ENCODE measurements at regions not wholly inside any gene's neighbourhood (a gene's known extent, or its start where the extent isn't known, plus 50 kb on each side); places are given as distances from the start of the nearest gene placed in this dataset.

DNA sequence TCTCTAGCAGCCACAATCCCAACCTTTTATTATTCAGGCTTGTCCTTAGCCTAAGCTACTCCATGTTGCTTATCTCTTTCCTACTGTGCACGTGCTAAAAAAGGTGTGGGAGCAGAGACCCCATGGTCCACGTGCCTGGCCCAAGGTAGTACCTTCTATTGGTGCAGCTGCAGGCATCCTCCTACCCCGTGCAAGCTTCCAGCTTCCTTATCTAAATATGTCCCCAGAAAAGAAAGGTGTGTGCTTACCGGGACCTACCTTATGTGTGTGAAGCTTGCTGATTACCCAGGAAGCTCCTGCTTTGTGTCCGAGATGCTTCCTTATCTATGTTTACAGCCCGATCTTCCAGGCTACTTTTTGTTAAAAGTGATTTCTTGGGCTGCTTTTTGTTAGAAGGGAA is 2382.4 kb downstream of the PCDH9 start:
- Histone ChIP-seq H2BK12ac (ENCODE audit: low read length) (no peak overlapping the region), H3K27me3 (ENCODE audit: insufficient read depth, low read length) (no peaks in the 10 kb centered on the region), H3K36me3 (ENCODE audit: control insufficient read depth in 1 of 2, insufficient read depth in 2 of 2, low read length in 2 of 2) (no peaks in the 10 kb centered on the region), H3K9me3 (ENCODE audit: insufficient read depth, low read depth, low read length) (no peaks in the 10 kb centered on the region), H3K79me1 (ENCODE audit: low read length) (peaks cover 2% of the 10 kb centered on the region), H3K4me2 (ENCODE audit: low read length) (no peak overlapping the region), H2AFZ (ENCODE audit: insufficient read depth, low read length, poor library complexity) (peak overlapping the region; percentile 17), H3K18ac (ENCODE audit: low read length) (no peak overlapping the region), H3K4me1 (ENCODE audit: control insufficient read depth in 1 of 2, insufficient read depth in 2 of 2, low read length in 2 of 2) (no peaks in the 10 kb centered on the region), H3K23ac (ENCODE audit: low read length) (no peak overlapping the region), H3K4ac (ENCODE audit: low read depth, low read length) (no peak overlapping the region), H2BK5ac (ENCODE audit: low read depth, low read length, poor library complexity) (no peak overlapping the region), H2BK120ac (ENCODE audit: insufficient read depth, low read length, poor library complexity) (no peak overlapping the region), H4K8ac (ENCODE audit: low read depth, low read length) (peak overlapping the region; percentile 8), H3K4me3 (ENCODE audit: low read depth, low read length) (no peak overlapping the region), H3K14ac (ENCODE audit: low read length) (no peak overlapping the region), H4K12ac (ENCODE audit: low read depth, low read length) (no peak overlapping the region), H3K9ac (ENCODE audit: low read length) (no peak overlapping the region), H2AK5ac (ENCODE audit: low read length) (no peak overlapping the region), H3K79me2 (ENCODE audit: control insufficient read depth, insufficient read depth, low read length, poor library complexity) (no peaks in the 10 kb centered on the region), H3K27ac (ENCODE audit: low read depth, low read length) (no peak overlapping the region), H4K91ac (ENCODE audit: low read depth, low read length) (no peak overlapping the region)
- WGBS (ENCODE audit: extremely low coverage, insufficient coverage, insufficient read length), result no CpG with 5 or more reads among the region's 6 CpGs
- DNase-seq, result no peak

DNA sequence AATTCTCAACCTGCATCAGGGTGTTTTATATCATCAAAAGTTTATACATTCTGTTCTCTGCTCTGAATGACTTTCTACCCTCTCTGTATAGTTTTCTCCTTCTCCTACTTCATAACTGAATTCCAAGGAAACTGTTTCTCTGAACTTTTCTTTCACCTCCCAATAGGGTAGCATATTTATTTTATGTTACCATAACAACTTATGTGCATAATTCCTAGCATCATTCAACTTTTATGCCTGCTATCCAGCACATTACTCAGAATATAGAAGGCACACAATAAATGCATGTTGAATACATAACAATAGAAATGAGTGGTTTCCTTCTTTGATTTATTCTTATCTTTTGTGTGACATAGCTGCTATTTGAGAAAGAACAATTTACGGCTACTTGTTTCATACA is 2385.0 kb downstream of the PCDH9 start:
- H3K4ac ChIP-seq (ENCODE audit: low read depth, low read length), result no peak overlapping the region
- no peak overlapping the region for H3K4me2 ChIP-seq (ENCODE audit: low read length)
- no peak overlapping the region for H3K14ac ChIP-seq (ENCODE audit: low read length)
- WGBS (ENCODE audit: extremely low coverage, insufficient coverage, insufficient read length), result no CpG with 5 or more reads among the region's 1 CpG
- H3K23ac ChIP-seq (ENCODE audit: low read length), result no peak overlapping the region
- H3K9me3 ChIP-seq (ENCODE audit: insufficient read depth, low read depth, low read length), result no peaks in the 10 kb centered on the region
- H4K8ac ChIP-seq (ENCODE audit: low read depth, low read length), result no peak overlapping the region
- H2AK5ac ChIP-seq (ENCODE audit: low read length), result no peak overlapping the region
- H3K79me1 ChIP-seq (ENCODE audit: low read length), result no peaks in the 10 kb centered on the region
- H3K79me2 ChIP-seq (ENCODE audit: control insufficient read depth, insufficient read depth, low read length, poor library complexity), result no peaks in the 10 kb centered on the region
- no peak overlapping the region for H4K12ac ChIP-seq (ENCODE audit: low read depth, low read length)
- H2BK12ac ChIP-seq (ENCODE audit: low read length), result no peak overlapping the region
- no peaks in the 10 kb centered on the region for H3K36me3 ChIP-seq (ENCODE audit: control insufficient read depth in 1 of 2, insufficient read depth in 2 of 2, low read length in 2 of 2)
- no peak overlapping the region for H4K91ac ChIP-seq (ENCODE audit: low read depth, low read length)
- H2BK120ac ChIP-seq (ENCODE audit: insufficient read depth, low read length, poor library complexity), result no peak overlapping the region
- H3K4me1 ChIP-seq (ENCODE audit: control insufficient read depth in 1 of 2, insufficient read depth in 2 of 2, low read length in 2 of 2), result no peaks in the 10 kb centered on the region
- H3K18ac ChIP-seq (ENCODE audit: low read length), result no peak overlapping the region
- H3K9ac ChIP-seq (ENCODE audit: low read length), result no peak overlapping the region
- H3K27ac ChIP-seq (ENCODE audit: low read depth, low read length), result no peak overlapping the region
- H2BK5ac ChIP-seq (ENCODE audit: low read depth, low read length, poor library complexity), result no peak overlapping the region
- H3K27me3 ChIP-seq (ENCODE audit: insufficient read depth, low read length), result no peaks in the 10 kb centered on the region
- no peak overlapping the region for H3K4me3 ChIP-seq (ENCODE audit: low read depth, low read length)
- no peak for DNase-seq
- no peak overlapping the region for H2AFZ ChIP-seq (ENCODE audit: insufficient read depth, low read length, poor library complexity)

DNA sequence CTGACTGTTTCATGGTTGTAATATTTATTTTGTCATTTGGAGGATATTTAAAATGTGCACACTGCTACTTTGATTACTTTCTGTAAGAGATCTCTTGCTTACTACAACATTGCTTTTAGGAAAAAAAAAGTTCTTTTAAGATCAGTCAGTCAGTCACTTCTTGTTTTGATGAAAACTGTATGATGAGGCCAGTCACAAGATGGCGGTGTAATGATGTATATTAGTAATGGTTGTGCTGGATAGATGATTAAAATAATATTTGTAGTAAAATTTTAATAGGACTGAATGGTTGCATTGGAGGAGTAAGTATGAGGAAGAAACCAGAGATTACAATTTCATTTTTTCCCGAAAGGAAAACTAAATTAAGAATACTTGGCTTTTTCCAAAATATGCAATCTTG is 2411.1 kb downstream of the PCDH9 start:
- H2AFZ ChIP-seq (ENCODE audit: insufficient read depth, low read length, poor library complexity), result no peak overlapping the region
- H4K12ac ChIP-seq (ENCODE audit: low read depth, low read length), result no peak overlapping the region
- WGBS (ENCODE audit: extremely low coverage, insufficient coverage, insufficient read length), result no CpG with 5 or more reads among the region's 2 CpGs
- H2BK5ac ChIP-seq (ENCODE audit: low read depth, low read length, poor library complexity), result no peak overlapping the region
- H3K27ac ChIP-seq (ENCODE audit: low read depth, low read length), result no peak overlapping the region
- H3K18ac ChIP-seq (ENCODE audit: low read length), result no peak overlapping the region
- no peaks in the 10 kb centered on the region for H3K27me3 ChIP-seq (ENCODE audit: insufficient read depth, low read length)
- H3K9me3 ChIP-seq (ENCODE audit: insufficient read depth, low read depth, low read length), result no peaks in the 10 kb centered on the region
- no peak overlapping the region for H3K4me2 ChIP-seq (ENCODE audit: low read length)
- no peak overlapping the region for H4K91ac ChIP-seq (ENCODE audit: low read depth, low read length)
- no peaks in the 10 kb centered on the region for H3K79me1 ChIP-seq (ENCODE audit: low read length)
- H2BK120ac ChIP-seq (ENCODE audit: insufficient read depth, low read length, poor library complexity), result no peak overlapping the region
- DNase-seq, result no peak
- H3K23ac ChIP-seq (ENCODE audit: low read length), result no peak overlapping the region
- H3K79me2 ChIP-seq (ENCODE audit: control insufficient read depth, insufficient read depth, low read length, poor library complexity), result no peaks in the 10 kb centered on the region
- no peak overlapping the region for H3K4ac ChIP-seq (ENCODE audit: low read depth, low read length)
- no peak overlapping the region for H4K8ac ChIP-seq (ENCODE audit: low read depth, low read length)
- H3K14ac ChIP-seq (ENCODE audit: low read length), result no peak overlapping the region
- no peaks in the 10 kb centered on the region for H3K36me3 ChIP-seq (ENCODE audit: control insufficient read depth in 1 of 2, insufficient read depth in 2 of 2, low read length in 2 of 2)
- H3K4me1 ChIP-seq (ENCODE audit: control insufficient read depth in 1 of 2, insufficient read depth in 2 of 2, low read length in 2 of 2), result no peaks in the 10 kb centered on the region
- H3K4me3 ChIP-seq (ENCODE audit: low read depth, low read length), result no peak overlapping the region
- no peak overlapping the region for H2AK5ac ChIP-seq (ENCODE audit: low read length)
- no peak overlapping the region for H3K9ac ChIP-seq (ENCODE audit: low read length)
- H2BK12ac ChIP-seq (ENCODE audit: low read length), result no peak overlapping the region

DNA sequence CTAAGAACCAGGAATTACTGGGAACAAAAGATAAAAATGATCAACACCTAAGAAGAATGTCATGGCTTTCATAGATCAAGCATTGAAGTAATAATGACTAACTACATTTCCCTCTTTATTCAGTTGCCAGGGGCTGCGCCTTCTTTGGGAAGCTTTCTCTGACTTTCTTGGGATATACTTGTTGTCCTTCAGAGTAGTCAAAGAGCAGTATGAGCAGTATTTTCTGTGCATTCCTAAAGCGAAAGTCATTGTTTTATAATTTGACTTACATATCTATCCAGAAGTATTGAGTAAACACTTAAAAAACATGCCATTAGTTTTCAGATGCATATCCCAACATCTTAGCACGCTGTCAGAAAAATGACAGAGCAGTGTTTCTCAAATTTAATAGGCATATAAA is 2412.4 kb downstream of the PCDH9 start:
- Histone ChIP-seq H2BK5ac (ENCODE audit: low read depth, low read length, poor library complexity) (no peak overlapping the region), H2AK5ac (ENCODE audit: low read length) (no peak overlapping the region), H3K4ac (ENCODE audit: low read depth, low read length) (no peak overlapping the region), H3K18ac (ENCODE audit: low read length) (no peak overlapping the region), H2BK120ac (ENCODE audit: insufficient read depth, low read length, poor library complexity) (no peak overlapping the region), H3K27me3 (ENCODE audit: insufficient read depth, low read length) (no peaks in the 10 kb centered on the region), H3K4me3 (ENCODE audit: low read depth, low read length) (no peak overlapping the region), H3K9me3 (ENCODE audit: insufficient read depth, low read depth, low read length) (no peaks in the 10 kb centered on the region), H3K4me2 (ENCODE audit: low read length) (no peak overlapping the region), H4K8ac (ENCODE audit: low read depth, low read length) (no peak overlapping the region), H4K91ac (ENCODE audit: low read depth, low read length) (no peak overlapping the region), H3K14ac (ENCODE audit: low read length) (no peak overlapping the region), H2AFZ (ENCODE audit: insufficient read depth, low read length, poor library complexity) (no peak overlapping the region), H3K4me1 (ENCODE audit: control insufficient read depth in 1 of 2, insufficient read depth in 2 of 2, low read length in 2 of 2) (no peaks in the 10 kb centered on the region), H3K79me1 (ENCODE audit: low read length) (no peaks in the 10 kb centered on the region), H3K9ac (ENCODE audit: low read length) (no peak overlapping the region), H3K79me2 (ENCODE audit: control insufficient read depth, insufficient read depth, low read length, poor library complexity) (no peaks in the 10 kb centered on the region), H2BK12ac (ENCODE audit: low read length) (no peak overlapping the region), H3K27ac (ENCODE audit: low read depth, low read length) (no peak overlapping the region), H3K23ac (ENCODE audit: low read length) (no peak overlapping the region), H4K12ac (ENCODE audit: low read depth, low read length) (no peak overlapping the region), H3K36me3 (ENCODE audit: control insufficient read depth in 1 of 2, insufficient read depth in 2 of 2, low read length in 2 of 2) (no peaks in the 10 kb centered on the region)
- peak in 1 of 2 donors; percentile 38 for DNase-seq
- WGBS (ENCODE audit: extremely low coverage, insufficient coverage, insufficient read length), result no CpG with 5 or more reads among the region's 3 CpGs
